GM18868 (cell line): ENCODE measurements at regions not wholly inside any gene's neighbourhood (a gene's known extent, or its start where the extent isn't known, plus 50 kb on each side); places are given as distances from the start of the nearest gene placed in this dataset.

Source experiments
- ATAC-seq: cut with Tn5 transposase; IDR thresholded peaks from one replicate; pipeline ENCODE4 v1.9.1; 2021; ENCODE audit warnings: mild to moderate bottlenecking, moderate library complexity; ENCODE audit not compliant: unreplicated experiment

GRCh38 chr7:16235147-16236114, 185.9 kb downstream of the CRPPA start:
- ATAC-seq: no peak

- ATAC-seq: no peak
These were observed 186.7 kb downstream of the CRPPA start for GRCh38 chr7:16234493-16235146.

- no peak for ATAC-seq
These were observed 187.8 kb downstream of the CRPPA start for GRCh38 chr7:16233517-16233916.

GRCh38 chr7:16232273-16232672, 189.1 kb downstream of the CRPPA start:
- no peak for ATAC-seq

GRCh38 chr7:16223963-16224707, 197.2 kb downstream of the CRPPA start:
- no peak for ATAC-seq

GRCh38 chr7:16212610-16213009, 208.7 kb downstream of the CRPPA start:
- ATAC-seq: no peak

GRCh38 chr7:16212032-16212431, 209.3 kb downstream of the CRPPA start:
- ATAC-seq: no peak

- no peak for ATAC-seq
These were observed 209.9 kb downstream of the CRPPA start for GRCh38 chr7:16211402-16211925.

- no peak for ATAC-seq
These were observed 211.2 kb downstream of the CRPPA start for GRCh38 chr7:16210171-16210570.

GRCh38 chr7:16207321-16207720, 214.0 kb downstream of the CRPPA start:
- ATAC-seq: no peak

GRCh38 chr7:16205466-16205865, 215.9 kb downstream of the CRPPA start:
- ATAC-seq: no peak

- ATAC-seq: no peak
These were observed 216.4 kb downstream of the CRPPA start for GRCh38 chr7:16204953-16205352.

GRCh38 chr7:16203065-16203464, 218.3 kb downstream of the CRPPA start:
- no peak for ATAC-seq

GRCh38 chr7:16202303-16202702, 219.0 kb downstream of the CRPPA start:
- no peak for ATAC-seq

GRCh38 chr7:16200591-16200990, 220.7 kb downstream of the CRPPA start:
- no peak for ATAC-seq

- ATAC-seq: no peak
These were observed 227.7 kb downstream of the CRPPA start for GRCh38 chr7:16193631-16194030.

- ATAC-seq: no peak
These were observed 232.2 kb downstream of the CRPPA start for GRCh38 chr7:16189026-16189715.

- no peak for ATAC-seq
These were observed 234.2 kb downstream of the CRPPA start for GRCh38 chr7:16187131-16187530.

GRCh38 chr7:16178585-16178984, 242.8 kb downstream of the CRPPA start:
- no peak for ATAC-seq

- no peak for ATAC-seq
These were observed 243.2 kb downstream of the CRPPA start for GRCh38 chr7:16178092-16178491.

- ATAC-seq: no peak
These were observed 247.1 kb downstream of the CRPPA start for GRCh38 chr7:16174253-16174652.
